GM21529 (cell line): ENCODE measurements at regions not wholly inside any gene's neighbourhood (a gene's known extent, or its start where the extent isn't known, plus 50 kb on each side); places are given as distances from the start of the nearest gene placed in this dataset.

Source experiments
- ATAC-seq: cut with Tn5 transposase; IDR thresholded peaks from one replicate; pipeline ENCODE4 v1.9.1; 2021; ENCODE audit not compliant: unreplicated experiment

- no peak for ATAC-seq
Measured at GRCh38 chr12:107462428-107463332, 222.9 kb upstream of the PWP1 start.

DNA sequence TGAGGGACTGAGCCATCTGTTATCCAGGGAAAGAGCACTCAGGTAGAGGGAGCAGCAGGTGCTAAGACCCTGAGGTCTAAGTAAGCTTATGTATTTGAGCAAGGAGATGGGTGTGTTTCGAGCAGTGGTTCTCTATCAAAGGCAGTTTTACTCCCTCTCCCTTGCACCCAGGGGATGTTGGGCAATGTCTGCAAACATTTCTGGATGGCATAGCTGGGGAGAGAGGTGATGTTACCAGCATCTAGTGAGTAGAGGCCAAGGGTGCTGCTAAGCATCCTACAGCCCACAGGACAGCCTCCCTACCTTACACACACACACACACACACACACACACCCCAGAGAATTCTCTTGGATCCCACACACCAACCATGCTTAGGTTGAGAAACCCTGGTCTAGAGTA, 221.0 kb upstream of the PWP1 start:
- no peak for ATAC-seq

- ATAC-seq: no peak
Measured at GRCh38 chr12:107465625-107466024, 220.0 kb upstream of the PWP1 start.

GRCh38 chr12:107467716-107468115, 217.9 kb upstream of the PWP1 start:
- ATAC-seq: no peak

- no peak for ATAC-seq
Measured at GRCh38 chr12:107468182-107468581, 217.4 kb upstream of the PWP1 start.

GRCh38 chr12:107469011-107469410, 216.6 kb upstream of the PWP1 start:
- no peak for ATAC-seq

GRCh38 chr12:107470645-107471044, 215.0 kb upstream of the PWP1 start:
- no peak for ATAC-seq

DNA sequence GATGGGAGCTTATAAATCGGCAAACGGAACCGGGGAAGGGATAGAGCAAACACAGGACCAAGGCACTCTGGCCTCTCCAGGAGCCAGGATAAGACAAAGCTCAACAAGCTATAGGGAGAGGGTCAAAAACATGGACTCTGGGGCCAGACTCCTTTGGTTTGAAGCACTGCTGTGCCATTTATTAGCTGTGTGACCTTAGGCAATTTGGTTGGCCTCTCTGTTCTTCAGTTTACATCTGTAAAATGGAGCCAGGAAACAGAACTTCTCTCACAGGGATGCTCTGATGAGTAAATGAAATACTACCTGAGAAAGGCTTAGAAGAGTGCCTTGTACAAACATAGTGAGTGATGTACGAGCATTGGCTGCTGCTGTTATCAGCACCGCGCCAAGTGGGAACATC, 213.3 kb upstream of the PWP1 start:
- no peak for ATAC-seq

GRCh38 chr12:107474099-107474498, 211.5 kb upstream of the PWP1 start:
- ATAC-seq: no peak

DNA sequence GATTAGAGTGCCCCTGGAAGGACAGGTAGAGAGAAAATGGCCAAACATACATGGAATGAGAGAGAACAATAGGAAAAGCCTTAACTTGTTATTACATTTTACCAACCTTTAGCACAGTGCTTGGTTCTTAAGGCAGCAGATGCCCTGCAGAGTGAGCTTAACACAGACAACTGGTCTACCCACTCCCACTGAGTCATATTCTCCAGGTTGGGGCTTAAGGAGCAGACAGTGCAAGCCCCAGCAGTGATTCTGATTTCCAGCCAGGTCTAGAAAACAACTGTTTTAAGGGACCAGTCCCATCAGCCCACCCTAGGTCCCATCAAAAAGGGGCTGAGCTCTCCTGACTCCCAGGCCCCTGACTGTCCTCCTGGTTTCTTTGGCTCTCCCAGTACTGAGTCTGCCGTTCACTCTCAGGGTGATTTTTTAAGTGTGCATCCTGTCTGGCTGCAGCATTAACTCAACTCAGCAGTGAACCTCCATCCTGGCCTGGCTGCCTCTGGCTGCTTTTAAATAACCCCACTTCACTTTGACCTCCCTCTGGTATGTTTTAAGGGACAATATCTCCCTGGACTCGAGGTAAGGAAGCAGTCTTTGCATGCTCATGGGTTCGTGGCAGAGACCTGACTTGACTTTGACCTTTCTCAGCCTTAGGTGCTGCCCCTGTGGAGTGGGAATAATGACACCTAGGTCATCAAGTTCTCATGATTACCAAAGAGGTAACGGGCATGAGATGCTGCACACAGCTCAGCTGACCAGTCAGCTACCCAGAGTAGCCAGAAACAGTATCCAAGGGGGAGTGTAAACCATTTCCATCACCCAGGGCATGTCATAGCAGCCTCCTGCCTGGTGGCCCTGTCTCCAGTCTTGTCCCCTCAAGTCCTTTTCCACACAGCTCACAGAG, 210.7 kb upstream of the PWP1 start:
- no peak for ATAC-seq

DNA sequence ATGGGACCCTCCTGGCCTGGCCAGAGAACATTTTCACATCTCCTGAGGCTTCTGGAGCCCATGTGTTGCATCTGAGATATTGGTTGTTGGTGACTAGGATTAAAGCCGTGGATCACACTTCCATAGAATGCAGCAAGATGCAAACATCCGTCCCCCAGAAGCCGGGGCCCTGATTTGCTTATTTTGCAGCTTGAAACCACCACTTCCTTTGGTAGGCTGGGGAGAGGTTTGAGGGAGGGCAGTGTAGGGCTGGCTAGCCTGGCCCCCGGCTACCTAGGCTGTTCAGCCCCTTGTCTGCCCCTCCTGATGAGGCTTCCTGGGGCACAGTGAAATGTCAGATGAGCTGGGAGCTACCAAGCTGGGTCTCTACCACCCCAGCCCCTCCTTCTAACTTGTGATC, 209.7 kb upstream of the PWP1 start:
- no peak for ATAC-seq

- ATAC-seq: no peak
Measured at GRCh38 chr12:107477018-107477417, 208.6 kb upstream of the PWP1 start.

- no peak for ATAC-seq
Measured at GRCh38 chr12:107477947-107478610, 207.5 kb upstream of the PWP1 start.

DNA sequence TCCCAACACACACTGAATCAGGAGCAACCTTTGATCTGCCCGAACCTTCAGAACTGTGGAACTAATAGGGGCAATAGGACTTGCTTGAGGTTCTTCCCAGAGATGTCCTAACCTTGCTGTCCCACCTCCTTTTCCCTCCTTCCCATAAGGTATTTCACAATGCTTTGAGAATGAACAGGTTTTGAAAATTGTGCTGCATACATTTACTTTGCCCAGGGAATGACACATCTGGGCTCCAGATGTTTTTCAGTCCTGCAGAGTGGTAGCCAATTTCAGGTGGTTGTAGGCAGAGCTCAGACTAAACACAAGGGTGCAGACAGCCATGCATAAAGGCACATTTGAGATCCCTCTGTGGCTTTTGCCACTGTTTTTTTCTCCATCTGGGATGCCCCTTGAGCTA, 206.7 kb upstream of the PWP1 start:
- ATAC-seq: no peak

DNA sequence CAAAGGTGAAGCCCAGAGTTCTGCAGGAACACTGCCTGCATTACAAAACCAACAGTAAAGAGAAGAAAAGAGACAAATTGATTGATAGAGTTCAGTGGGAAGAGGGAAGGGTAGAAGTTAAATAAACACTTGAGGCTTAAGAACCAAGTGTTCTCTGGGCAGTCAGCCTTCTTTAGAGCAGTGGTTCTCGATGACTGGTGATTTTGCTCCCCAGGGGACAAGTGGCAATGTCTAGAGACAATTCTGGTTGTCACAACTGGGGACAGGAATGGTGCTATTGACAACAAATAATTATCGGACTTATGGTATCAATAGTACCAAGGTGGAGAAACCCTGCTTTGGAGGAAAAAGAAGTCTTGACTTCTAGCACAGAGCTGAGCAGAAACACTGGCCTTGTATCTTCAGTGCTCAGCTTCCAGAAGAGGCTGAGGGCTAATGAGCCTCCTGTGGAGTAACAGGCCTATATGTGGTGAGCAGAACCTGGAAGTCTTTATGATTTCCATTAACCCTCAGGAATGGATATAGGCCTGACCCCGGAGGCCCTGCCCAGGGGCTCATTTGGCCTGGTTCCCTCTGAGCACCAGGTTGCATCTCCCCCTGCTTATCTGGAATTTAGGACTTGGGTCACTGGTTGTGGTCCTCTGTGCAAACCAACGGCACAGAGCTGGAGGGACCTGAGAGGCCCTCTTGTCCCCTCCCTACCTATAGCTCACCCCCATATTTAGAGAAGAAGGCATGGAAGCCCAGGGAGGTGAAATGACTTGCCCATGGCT, 204.6 kb upstream of the PWP1 start:
- ATAC-seq: no peak

DNA sequence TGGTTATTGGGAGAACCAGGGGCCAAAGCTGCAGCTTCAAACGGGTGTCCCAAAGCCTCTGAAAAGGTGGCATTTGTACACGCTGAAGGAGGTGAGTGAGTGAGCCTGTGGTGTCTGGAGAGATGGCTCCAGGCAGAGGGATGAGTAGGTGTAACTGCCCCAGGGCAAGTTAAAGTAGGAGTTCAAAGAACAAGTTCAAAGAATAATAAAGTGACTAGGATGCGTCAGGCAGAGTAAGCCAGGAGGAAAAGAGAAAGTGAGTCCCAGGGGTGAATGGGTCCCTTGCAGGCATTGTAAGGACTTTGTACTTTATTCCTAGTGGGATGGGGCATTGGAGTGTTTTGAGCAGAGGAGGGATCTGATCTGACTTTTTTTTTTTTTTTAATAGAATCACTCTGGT, 201.4 kb upstream of the PWP1 start:
- ATAC-seq: no peak

GRCh38 chr12:107484941-107485340, 200.7 kb upstream of the PWP1 start:
- no peak for ATAC-seq

DNA sequence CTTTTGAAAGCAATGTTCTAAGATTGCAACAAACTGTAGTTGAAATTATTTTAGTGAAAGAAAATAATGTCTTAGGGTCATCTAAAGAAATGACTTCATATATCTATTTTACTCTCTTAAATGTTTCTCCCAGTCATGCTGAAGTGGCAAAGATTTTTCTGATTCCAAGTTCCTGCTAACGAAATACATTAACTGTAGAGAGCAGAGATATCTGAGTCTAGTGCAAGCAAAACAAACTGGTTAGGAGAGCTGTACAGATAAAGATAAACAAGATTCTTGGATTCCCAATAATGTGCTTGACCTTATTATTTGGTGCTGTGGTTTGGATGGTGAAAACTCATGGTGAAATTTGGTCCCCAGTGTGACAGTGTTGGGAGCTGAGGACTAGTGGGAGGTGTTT, 199.9 kb upstream of the PWP1 start:
- ATAC-seq: no peak

DNA sequence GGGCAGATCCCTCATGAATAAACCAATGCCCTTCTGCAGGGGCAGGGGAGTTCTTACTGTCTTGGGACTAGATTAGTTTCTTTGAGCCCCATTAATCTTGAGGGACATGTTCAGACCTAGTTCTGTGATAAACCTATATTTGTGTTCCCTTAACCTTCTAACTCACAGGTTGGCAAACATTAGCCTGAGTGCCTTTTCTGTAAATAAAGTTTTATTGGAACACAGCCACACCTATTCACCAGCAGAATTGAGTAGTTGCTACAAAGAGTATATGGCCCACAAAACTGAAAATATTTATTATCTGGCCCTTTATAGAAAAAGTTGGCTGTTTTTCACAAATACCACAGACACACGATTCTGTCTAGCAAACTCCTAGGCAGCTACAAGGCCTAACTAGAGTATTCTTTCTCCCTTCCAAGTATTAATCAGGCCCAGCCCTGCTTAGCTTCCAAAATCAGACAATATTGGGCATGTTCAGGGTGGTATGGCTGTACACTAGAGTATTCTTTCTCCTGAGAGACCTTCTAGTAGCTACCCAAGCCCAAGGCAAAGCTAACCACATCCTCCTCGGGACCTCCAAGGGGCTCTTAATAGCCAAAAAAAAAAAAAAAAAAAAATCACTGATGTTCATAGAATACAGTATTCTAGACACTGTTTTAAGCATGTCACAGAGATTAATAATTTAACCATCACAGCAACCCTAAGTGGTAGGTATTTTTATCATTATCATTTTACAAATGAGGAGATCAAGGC, 199.3 kb upstream of the PWP1 start:
- ATAC-seq: no peak
